Neutrophil (primary cell): ENCODE measurements at regions not wholly inside any gene's neighbourhood (a gene's known extent, or its start where the extent isn't known, plus 50 kb on each side); places are given as distances from the start of the nearest gene placed in this dataset.

ENCODE experiments used
- H3K27ac ChIP-seq: fragments of 200-600 bp; sonication (generic); 2 replicates; pipeline ENCODE4 v1.5.1; 2016; ENCODE audit warnings: mild to moderate bottlenecking, moderate library complexity
- H3K27me3 ChIP-seq: fragments of 200-600 bp; sonication (generic); 2 replicates; pipeline ENCODE4 v1.6.0; 2016; ENCODE audit warnings: mild to moderate bottlenecking
- H3K36me3 ChIP-seq: fragments of 200-600 bp; sonication (generic); 2 replicates; pipeline ENCODE4 v1.5.1; 2017
- H3K4me1 ChIP-seq, 2 experiments: fragments of 200-600 bp in 1 of 2; sonication (generic) in 1 of 2; 1 replicate in 1 of 2; 2 replicates in 1 of 2; pipeline versions ENCODE4 v1.5.1 to v1.6.1; 2013 to 2016; ENCODE audit warnings: low read depth in 1 of 2, low read length in 1 of 2, mild to moderate bottlenecking in 1 of 2, moderate library complexity in 1 of 2; ENCODE audit not compliant: control insufficient read depth in 1 of 2, insufficient read depth in 1 of 2
- H3K4me3 ChIP-seq, 2 experiments: fragments of 200-600 bp in 1 of 2; sonication (generic) in 1 of 2; 1 replicate in 1 of 2; 2 replicates in 1 of 2; pipeline ENCODE4 v1.5.1; 2013 to 2016; ENCODE audit warnings: low read depth in 1 of 2, low read length in 1 of 2, mild to moderate bottlenecking in 1 of 2, moderate library complexity in 1 of 2
- H3K9me3 ChIP-seq: fragments of 200-600 bp; sonication (generic); 2 replicates; pipeline ENCODE4 v1.5.1; 2016
- CTCF ChIP-seq: fragments of 200-600 bp; sonication (generic); IDR thresholded peaks from 2 replicates; pipeline ENCODE4 v1.5.1; 2016; ENCODE audit warnings: antibody characterized with exemption

GRCh38 chr11:115930291-115930690 is 426.1 kb upstream of the CADM1 start:
- H3K27ac ChIP-seq, result no peak overlapping the region
- no peak overlapping the region for H3K4me3 ChIP-seq
- TF ChIP-seq CTCF, result no peak
- peaks cover 0 to 8% of the 10 kb centered on the region in 2 experiments for H3K4me1 ChIP-seq
- no peaks in the 10 kb centered on the region for H3K27me3 ChIP-seq
- H3K9me3 ChIP-seq, result no peaks in the 10 kb centered on the region
- H3K36me3 ChIP-seq, result no peaks in the 10 kb centered on the region

GRCh38 chr11:115929618-115930129 is 425.5 kb upstream of the CADM1 start:
- Histone ChIP-seq H3K27ac (no peak overlapping the region), H3K36me3 (no peaks in the 10 kb centered on the region), H3K27me3 (no peaks in the 10 kb centered on the region), H3K9me3 (no peaks in the 10 kb centered on the region), H3K4me3 (no peak overlapping the region), H3K4me1 (peaks cover 0 to 8% of the 10 kb centered on the region in 2 experiments)
- TF ChIP-seq CTCF, result no peak

GRCh38 chr11:115928811-115929210 is 424.6 kb upstream of the CADM1 start:
- TF ChIP-seq CTCF, result no peak
- Histone ChIP-seq H3K27me3 (no peaks in the 10 kb centered on the region), H3K36me3 (no peaks in the 10 kb centered on the region), H3K9me3 (no peaks in the 10 kb centered on the region), H3K4me1 (peaks cover 0 to 8% of the 10 kb centered on the region in 2 experiments), H3K4me3 (no peak overlapping the region), H3K27ac (no peak overlapping the region)

GRCh38 chr11:115927823-115928329 is 423.7 kb upstream of the CADM1 start:
- H3K4me1 ChIP-seq, result peaks cover 0 to 8% of the 10 kb centered on the region in 2 experiments
- no peaks in the 10 kb centered on the region for H3K9me3 ChIP-seq
- no peaks in the 10 kb centered on the region for H3K27me3 ChIP-seq
- TF ChIP-seq CTCF, result no peak
- H3K27ac ChIP-seq, result no peak overlapping the region
- no peak overlapping the region for H3K4me3 ChIP-seq
- H3K36me3 ChIP-seq, result no peaks in the 10 kb centered on the region

GRCh38 chr11:115926601-115927000 is 422.4 kb upstream of the CADM1 start:
- no peak for TF ChIP-seq CTCF
- peaks cover 0 to 8% of the 10 kb centered on the region in 2 experiments for H3K4me1 ChIP-seq
- H3K36me3 ChIP-seq, result no peaks in the 10 kb centered on the region
- no peak overlapping the region for H3K4me3 ChIP-seq
- no peaks in the 10 kb centered on the region for H3K9me3 ChIP-seq
- H3K27me3 ChIP-seq, result no peaks in the 10 kb centered on the region
- no peak overlapping the region for H3K27ac ChIP-seq

- Histone ChIP-seq H3K4me3 (no peak overlapping the region), H3K27ac (no peak overlapping the region), H3K27me3 (no peaks in the 10 kb centered on the region), H3K9me3 (no peaks in the 10 kb centered on the region), H3K36me3 (no peaks in the 10 kb centered on the region), H3K4me1 (peaks cover 0 to 6% of the 10 kb centered on the region in 2 experiments)
- no peak for TF ChIP-seq CTCF
These were observed 421.9 kb upstream of the CADM1 start for GRCh38 chr11:115926138-115926537.
